HG02981 (cell line): ENCODE measurements at regions not wholly inside any gene's neighbourhood (a gene's known extent, or its start where the extent isn't known, plus 50 kb on each side); places are given as distances from the start of the nearest gene placed in this dataset.
A peak's percentile ranks its signal among the peaks of the same experiment; 100 is the strongest.

ENCODE experiments used
- ATAC-seq: cut with Tn5 transposase; IDR thresholded peaks from one replicate; pipeline ENCODE4 v1.9.1; 2021; ENCODE audit warnings: mild to moderate bottlenecking, moderate library complexity; ENCODE audit not compliant: unreplicated experiment

DNA sequence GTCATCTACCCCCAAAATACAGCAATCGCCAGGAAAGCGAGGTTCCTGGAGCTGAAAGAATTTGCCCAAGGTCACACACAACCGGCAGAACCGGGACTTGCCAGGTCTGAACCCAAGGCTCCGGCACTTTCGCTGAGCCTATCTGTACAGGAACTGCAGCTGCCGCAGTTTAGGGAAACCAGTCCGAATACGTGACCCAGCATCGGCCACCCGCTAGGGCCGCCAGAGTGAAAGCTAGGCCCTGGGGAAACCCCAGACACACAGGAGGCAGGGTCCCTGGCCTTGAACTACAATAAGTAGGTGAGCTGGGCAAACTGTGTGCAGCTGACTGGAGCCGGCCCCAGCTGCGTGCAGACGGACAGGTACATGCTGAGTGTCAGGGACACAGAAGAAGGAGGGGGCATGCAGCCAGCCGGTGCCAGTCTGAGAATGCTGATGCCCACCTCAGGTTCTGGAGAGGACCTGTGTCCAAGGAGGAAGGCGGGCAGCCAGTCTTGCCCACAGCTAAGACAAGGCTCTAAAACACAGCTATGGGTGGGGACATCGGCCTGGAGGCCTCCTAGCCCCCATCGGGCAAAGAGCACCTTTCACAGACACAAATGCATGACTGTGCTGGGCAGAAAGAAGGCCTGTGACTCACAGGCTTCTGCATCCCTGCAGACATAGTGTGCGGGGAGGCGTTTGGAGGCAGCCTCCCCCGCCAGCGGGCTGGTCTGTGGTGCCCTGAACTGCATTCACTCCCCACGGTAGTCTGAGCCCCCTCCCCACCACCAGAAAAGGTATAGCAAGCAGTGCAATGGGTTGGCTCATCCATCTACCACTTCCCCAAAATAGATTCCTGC lies 107.4 kb upstream of the ID2 start:
- peak; percentile 40 for ATAC-seq

- peak; percentile 27 for ATAC-seq
Measured at GRCh38 chr2:8575038-8575833, 106.6 kb upstream of the ID2 start.

GRCh38 chr2:8575834-8576423 lies 105.9 kb upstream of the ID2 start:
- no peak for ATAC-seq

DNA sequence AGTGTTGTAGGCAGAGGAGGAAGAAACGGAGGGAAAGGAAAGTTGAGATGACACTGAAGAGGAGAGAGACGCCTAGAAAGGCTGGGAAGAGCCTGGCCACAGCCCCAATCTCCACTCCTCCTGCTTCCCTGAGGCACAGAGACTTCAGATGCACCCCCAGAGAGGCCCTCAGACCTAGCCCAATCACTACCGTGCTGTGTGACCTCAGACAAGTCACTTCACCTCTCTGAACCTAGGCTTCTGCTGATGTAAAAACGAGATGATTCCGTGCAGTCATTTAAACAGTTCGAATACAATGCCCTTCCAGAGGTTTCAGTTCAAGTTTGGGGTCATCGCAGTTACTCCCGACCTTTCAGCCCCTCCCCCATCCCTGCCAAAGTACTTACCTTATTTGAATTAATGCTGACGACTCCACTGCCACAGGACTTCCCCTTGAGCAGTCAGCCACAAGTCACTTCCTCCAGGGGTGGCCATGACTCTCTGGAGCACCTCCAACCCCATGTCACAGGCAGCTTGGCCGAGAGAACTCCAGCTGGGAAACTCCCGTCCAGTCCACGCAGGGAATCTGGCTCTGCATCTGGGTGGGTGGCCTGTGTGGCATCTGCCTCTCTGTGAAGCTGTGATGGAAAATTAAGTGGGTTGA lies 105.2 kb upstream of the ID2 start:
- no peak for ATAC-seq

DNA sequence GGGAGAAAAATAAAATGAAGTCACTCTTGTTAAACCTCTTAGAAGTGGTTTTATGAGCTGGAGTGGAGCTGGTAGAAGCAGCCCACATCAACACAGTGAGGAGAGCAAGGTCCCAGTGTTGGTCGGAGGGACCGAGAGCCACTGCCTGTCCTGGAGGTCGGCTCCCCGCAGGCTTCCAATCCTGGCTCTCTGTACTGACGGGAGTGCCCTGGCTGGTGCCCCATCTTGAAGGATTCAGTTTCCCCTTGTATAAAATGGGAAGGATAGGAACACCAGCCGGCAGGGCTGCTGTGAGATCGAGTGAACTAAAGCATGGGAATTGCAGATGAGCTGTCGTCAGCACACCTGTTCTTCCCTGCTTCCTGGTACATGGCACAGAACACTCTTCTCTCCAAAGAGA lies 104.3 kb upstream of the ID2 start:
- ATAC-seq: no peak

DNA sequence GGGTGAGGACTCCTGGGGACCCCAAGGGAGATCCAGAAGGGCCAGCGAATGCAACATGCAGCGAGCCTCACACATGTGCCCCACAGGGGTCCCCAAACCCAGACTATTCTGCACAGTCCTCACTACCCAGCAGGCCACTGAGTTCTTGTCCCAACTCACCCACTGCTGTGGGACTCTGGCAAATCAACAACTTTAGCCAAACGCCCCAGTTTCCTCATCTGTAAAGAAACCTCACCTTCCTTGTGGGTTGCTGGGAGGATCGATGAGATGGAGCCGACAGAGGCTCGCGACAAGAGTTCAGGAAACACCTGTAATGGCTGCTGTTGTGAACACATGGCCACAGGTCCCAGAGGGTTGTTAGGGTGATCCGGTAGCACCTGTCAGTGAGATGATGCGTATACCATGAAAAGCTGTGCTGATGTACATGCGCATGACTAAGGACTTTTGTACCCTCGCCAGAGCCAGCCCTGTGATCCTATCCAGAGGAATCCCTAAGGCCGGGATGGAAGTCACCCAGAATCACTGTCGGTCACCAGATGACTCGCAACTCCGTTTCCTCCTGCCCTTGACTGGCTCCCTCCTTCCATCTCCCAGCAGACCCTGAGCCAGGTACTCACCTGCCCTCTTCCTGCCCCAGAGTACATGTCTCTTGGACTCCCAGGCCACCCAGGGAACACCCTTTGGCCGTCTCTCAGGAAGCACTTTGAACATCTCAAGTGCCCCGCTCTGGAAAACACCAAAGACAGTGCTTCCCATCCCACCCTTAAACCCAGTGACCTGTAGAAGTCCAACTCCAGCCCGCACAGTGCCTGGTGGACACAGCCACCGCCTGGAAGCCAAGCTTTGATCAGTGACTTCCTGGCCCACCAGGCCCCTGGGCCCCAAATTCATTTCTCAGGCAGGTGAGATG lies 103.3 kb upstream of the ID2 start:
- ATAC-seq: no peak

GRCh38 chr2:8579485-8580085 lies 102.3 kb upstream of the ID2 start:
- no peak for ATAC-seq

- ATAC-seq: no peak
Measured at GRCh38 chr2:8580316-8581233, 101.3 kb upstream of the ID2 start.

DNA sequence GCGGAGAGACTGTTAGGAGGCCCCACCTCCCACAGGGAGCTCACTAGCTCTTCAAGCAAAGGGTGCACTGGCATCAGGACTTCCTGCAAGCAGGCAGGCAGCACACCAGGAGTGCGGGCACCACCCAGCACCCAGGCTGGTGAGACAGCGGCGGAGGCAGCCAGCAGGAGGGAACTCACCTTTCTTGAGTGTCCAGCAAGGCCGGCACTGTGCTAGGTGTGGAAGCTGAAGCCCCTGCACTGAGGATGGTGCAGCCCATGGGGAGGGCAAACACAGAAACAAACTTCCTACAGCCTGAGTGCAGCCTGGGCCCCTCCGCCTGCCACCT lies 100.7 kb upstream of the ID2 start:
- no peak for ATAC-seq

DNA sequence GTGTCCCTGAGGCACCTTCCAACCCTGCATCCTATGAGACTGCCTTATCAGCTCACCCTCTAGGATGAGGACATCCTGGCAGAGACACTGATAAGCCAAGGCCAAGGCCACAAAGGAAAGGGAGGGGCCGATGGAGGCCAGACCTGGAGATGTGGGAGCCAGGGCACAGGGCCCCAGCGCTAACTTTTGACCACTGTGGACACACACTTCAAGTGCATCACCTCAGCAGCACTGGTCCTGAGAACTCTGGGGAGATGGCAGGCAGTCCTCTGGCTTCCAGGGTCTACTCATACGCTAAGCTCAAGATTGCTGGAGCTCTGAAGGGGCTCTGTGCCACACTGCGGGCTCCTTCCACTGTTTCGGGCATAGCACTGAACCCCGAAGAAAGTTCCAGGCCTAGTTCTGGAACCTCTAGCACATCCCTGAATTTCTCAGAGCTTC lies 100.2 kb upstream of the ID2 start:
- no peak for ATAC-seq

DNA sequence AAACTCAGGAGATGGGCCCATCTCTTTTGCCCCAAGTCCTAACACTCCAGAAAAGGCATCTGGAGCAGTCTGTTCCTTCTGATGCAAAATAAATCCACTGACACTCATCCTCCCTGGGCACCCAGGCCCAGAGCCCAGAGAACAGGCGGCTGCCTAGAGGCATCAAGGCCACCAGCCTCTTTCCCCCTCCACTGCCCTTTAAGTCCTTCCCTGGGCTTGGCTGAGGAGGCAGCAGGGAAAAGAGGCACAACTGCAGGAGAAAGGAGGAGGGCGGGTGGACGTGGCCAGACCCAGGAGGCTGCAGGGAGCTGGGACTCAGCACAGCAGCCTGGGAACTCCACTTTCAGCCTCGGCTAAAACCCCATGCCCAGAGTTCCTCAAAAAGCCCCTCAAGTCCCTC lies 99.7 kb upstream of the ID2 start:
- ATAC-seq: no peak

- ATAC-seq: no peak
Measured at GRCh38 chr2:8582651-8583399, 99.0 kb upstream of the ID2 start.

GRCh38 chr2:8583400-8584173 lies 98.3 kb upstream of the ID2 start:
- ATAC-seq: peak; percentile 86

- ATAC-seq: no peak
Measured at GRCh38 chr2:8584174-8585066, 97.4 kb upstream of the ID2 start.

DNA sequence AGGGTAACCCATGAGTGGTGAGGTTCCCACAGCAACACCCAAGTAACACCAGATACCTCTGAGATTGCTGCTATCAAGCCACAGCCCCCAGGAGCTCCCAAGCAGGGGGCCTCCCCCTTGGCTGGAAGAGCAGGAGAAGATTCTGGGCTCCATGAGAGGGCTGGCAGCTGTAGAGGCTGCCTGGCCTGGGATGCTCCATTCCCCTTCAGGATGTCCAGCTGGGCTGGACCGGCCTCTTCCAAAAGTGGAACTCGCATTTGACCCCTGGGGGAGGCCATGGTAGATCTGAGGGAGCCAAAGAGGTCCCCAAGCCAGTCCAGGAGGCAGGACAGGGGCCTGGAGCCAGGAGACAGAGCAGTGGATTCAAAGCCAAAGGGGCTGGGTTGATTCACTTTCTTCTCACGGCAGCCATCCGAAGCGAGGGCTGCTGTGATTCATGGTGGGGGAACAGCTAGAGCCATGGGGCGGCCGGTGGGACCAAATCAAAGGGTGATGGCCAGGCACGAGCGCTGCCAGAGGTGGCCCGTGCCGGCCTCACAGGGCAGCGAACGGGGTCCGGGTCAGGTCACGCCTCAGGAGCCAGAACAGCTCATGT lies 95.3 kb upstream of the ID2 start:
- no peak for ATAC-seq

- ATAC-seq: no peak
Measured at GRCh38 chr2:8587251-8587791, 94.5 kb upstream of the ID2 start.
